ENCODE measurements at regions not wholly inside any gene's neighbourhood (a gene's known extent, or its start where the extent isn't known, plus 50 kb on each side); places are given as distances from the start of the nearest gene placed in this dataset.
"Not testable (repeated sequence)": the region's sequence is repeated elsewhere in the genome, so short reads cannot be mapped to it uniquely, and the experiment has no call there.

DNA sequence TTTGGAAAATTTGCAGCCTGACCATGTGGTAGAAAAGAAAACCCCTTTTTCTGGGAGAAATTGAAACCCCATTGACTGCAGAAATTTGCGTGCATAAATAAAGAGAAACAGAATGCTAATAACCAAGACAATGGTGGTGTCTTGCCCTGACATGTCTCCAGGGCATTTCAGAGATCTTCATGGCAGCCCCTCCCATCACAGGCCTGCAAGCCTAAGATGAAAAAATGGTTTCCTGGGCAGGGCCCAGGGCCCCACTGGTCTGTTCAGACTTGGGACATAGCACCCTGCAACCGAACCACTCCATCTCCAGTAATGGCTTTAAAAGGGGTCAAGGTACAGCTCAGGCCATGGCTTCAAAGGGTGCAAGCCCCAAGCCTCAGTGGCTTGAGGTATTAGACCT, 71.6 kb upstream of the SGIP1 start:
- no peak for DNase-seq

DNA sequence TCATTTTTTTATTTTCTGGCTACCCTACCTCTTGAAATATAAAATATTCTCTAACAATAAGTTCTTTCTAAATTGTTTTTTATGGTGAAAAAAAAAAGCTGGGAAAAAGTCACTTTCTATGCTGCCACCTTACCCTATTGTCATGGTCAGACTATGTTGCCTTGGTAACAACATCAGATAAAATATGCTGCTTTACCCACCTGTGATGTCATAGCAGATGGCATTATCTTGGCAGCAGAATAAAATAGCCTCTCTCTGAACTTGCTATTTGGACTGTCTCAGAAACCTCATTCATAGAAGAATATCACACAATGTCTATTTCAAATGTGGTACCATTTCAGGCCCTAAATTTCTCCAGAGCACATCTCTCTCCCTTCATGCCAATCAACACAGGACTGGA, 69.6 kb upstream of the SGIP1 start:
- no peak for DNase-seq

GRCh38 chr1:66464802-66465201, 69.2 kb upstream of the SGIP1 start:
- no peak for DNase-seq

- not testable (repeated sequence) for DNase-seq
Measured at GRCh38 chr1:66466695-66467094, 67.3 kb upstream of the SGIP1 start.

DNA sequence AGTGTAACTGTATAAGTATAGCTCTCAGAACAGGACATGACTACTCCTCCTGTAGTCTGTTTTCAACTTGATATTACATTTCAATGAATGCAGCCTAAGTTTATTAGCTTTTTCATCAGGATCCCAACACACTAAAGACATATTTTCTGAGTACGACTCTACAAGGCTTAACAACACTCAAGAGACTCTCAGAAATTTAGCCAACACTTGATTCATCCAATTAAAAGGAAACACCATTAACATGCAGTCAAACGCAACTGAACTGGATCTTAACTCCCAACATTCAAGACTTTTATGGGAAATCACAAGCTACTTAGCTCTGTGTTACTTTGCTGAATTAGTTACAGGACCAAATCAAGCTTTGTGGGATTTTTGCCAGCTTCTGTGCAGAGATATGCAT, 65.2 kb upstream of the SGIP1 start:
- DNase-seq: no peak

DNA sequence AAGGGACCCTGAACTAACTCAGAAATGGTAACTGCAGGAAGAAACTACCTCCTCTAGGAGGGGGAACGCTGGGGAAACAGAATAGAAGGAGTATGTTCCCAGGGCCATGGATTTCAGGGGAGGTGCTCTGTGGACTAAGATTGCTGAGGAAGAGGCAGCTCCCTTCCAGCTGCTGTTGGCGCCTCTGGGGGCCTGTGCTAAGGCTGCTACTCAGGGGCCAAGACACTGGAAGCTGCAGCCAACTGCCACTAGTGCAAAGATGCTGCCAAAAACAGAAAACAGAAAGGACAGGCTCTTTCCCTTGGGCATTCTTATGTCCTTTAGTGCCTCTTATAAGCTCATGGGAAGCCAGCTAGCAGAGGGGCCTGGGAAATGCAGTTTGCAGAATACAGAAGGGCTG, 58.0 kb upstream of the SGIP1 start:
- no peak for DNase-seq

DNA sequence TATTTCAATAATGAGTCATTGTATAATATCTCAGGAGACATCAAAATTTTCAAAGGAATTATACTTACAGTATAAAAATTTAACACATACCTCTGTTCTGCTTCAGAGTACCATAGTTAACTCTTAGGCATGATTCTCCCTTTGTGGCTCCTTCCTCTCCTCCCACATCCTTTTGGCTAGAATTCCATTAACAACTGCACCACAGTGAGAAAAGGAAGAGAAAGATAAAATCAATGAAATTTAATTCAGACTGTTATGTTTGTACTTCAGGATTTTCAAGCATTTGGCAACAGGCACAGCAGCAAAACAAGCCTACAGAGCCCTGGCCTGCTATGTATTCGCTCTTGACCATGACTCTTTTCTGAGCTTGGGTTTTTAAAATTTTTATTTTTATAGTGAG, 57.2 kb upstream of the SGIP1 start:
- DNase-seq: no peak

GRCh38 chr1:66478116-66478515, 55.8 kb upstream of the SGIP1 start:
- DNase-seq: no peak

DNA sequence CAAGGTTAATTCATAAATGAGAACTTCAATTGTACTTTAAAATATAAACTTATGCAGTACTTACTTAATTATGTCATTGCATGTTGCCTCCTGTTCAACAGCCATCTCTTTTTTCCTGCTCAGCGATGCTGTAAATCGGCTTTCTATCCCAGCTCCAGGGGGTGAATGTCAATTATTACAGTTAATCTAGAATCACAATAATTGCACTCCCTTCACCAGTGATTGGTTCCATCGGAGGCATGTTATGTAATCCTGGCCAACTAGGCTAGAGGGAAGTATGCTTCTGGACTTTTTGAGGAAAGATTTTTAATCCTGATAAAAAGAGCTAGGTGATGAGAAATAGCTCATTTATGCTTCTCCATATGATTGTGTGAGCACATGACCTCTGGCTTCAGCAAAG, 53.8 kb upstream of the SGIP1 start:
- DNase-seq: no peak

- DNase-seq: not testable (repeated sequence)
Measured at GRCh38 chr1:66481215-66481614, 52.7 kb upstream of the SGIP1 start.

Measured in SIG-M5 (cell line).